NT2/D1 (cell line): ENCODE measurements at regions not wholly inside any gene's neighbourhood (a gene's known extent, or its start where the extent isn't known, plus 50 kb on each side); places are given as distances from the start of the nearest gene placed in this dataset.
"Not testable (repeated sequence)": the region's sequence is repeated elsewhere in the genome, so short reads cannot be mapped to it uniquely, and the experiment has no call there.

ENCODE experiments used
- DNase-seq: peaks from one replicate; pipeline ENCODE4 v3.0.0-alpha.2; 2011; ENCODE audit warnings: low read depth, low spot score
- H3K27me3 ChIP-seq: 2 replicates; pipeline ENCODE4 v1.6.0; 2011; ENCODE audit warnings: mild to moderate bottlenecking; ENCODE audit not compliant: insufficient read length, insufficient read depth
- H3K36me3 ChIP-seq: 2 replicates; pipeline ENCODE4 v1.6.1; 2011; ENCODE audit warnings: mild to moderate bottlenecking, low read length, mixed read lengths; ENCODE audit not compliant: insufficient read depth, insufficient read length
- H3K4me1 ChIP-seq: 2 replicates; pipeline ENCODE4 v1.5.1; 2011; ENCODE audit not compliant: insufficient read depth, insufficient read length
- H3K4me3 ChIP-seq: 2 replicates; pipeline ENCODE4 v1.5.1; 2011; ENCODE audit warnings: low read depth; ENCODE audit not compliant: insufficient read length
- H3K9ac ChIP-seq: 2 replicates; pipeline ENCODE4 v1.6.0; 2011; ENCODE audit warnings: low read depth; ENCODE audit not compliant: insufficient read length
- H3K9me3 ChIP-seq: 2 replicates; pipeline ENCODE4 v1.5.1; 2011; ENCODE audit warnings: mild to moderate bottlenecking, low read length; ENCODE audit not compliant: insufficient read depth
- SUZ12 ChIP-seq: IDR thresholded peaks from 2 replicates; pipeline ENCODE4 v1.6.1; 2011; ENCODE audit not compliant: insufficient read length, insufficient read depth; ENCODE audit errors: extremely low read depth
- YY1 ChIP-seq: IDR thresholded peaks from 2 replicates; pipeline ENCODE4 v1.6.1; 2011; ENCODE audit not compliant: insufficient read length, insufficient read depth
- ZNF274 ChIP-seq: IDR thresholded peaks from 2 replicates; pipeline ENCODE4 v1.6.1; 2011; ENCODE audit warnings: mild to moderate bottlenecking, low read depth, low read length

- no peaks in the 10 kb centered on the region for H3K36me3 ChIP-seq
- DNase-seq: no peak
- no peak for TF ChIP-seq YY1
- TF ChIP-seq SUZ12: no peak
- TF ChIP-seq ZNF274: no peak
- H3K4me3 ChIP-seq: no peak overlapping the region
- no peaks in the 10 kb centered on the region for H3K27me3 ChIP-seq
- no peak overlapping the region for H3K9ac ChIP-seq
- no peaks in the 10 kb centered on the region for H3K9me3 ChIP-seq
- no peaks in the 10 kb centered on the region for H3K4me1 ChIP-seq
Measured at GRCh38 chr3:39638301-39638700, 170.8 kb downstream of the MOBP start.

GRCh38 chr3:39639344-39640236, 169.8 kb upstream of the MYRIP start:
- no peak overlapping the region for H3K9ac ChIP-seq
- no peaks in the 10 kb centered on the region for H3K27me3 ChIP-seq
- H3K9me3 ChIP-seq: no peaks in the 10 kb centered on the region
- no peaks in the 10 kb centered on the region for H3K4me1 ChIP-seq
- H3K4me3 ChIP-seq: no peak overlapping the region
- no peak for TF ChIP-seq SUZ12
- TF ChIP-seq YY1: no peak
- TF ChIP-seq ZNF274: no peak
- DNase-seq: peak; percentile 54
- no peaks in the 10 kb centered on the region for H3K36me3 ChIP-seq

GRCh38 chr3:39641274-39641673, 168.1 kb upstream of the MYRIP start:
- Histone ChIP-seq H3K4me3 (no peak overlapping the region), H3K4me1 (no peaks in the 10 kb centered on the region), H3K9me3 (no peaks in the 10 kb centered on the region), H3K36me3 (no peaks in the 10 kb centered on the region), H3K27me3 (no peaks in the 10 kb centered on the region), H3K9ac (no peak overlapping the region)
- no peak for DNase-seq
- TF ChIP-seq SUZ12 (no peak), YY1 (no peak), ZNF274 (no peak)

GRCh38 chr3:39644176-39644575, 165.2 kb upstream of the MYRIP start:
- H3K36me3 ChIP-seq: no peaks in the 10 kb centered on the region
- H3K4me3 ChIP-seq: no peak overlapping the region
- H3K27me3 ChIP-seq: no peaks in the 10 kb centered on the region
- no peaks in the 10 kb centered on the region for H3K4me1 ChIP-seq
- no peak for DNase-seq
- H3K9me3 ChIP-seq: peaks cover 10% of the 10 kb centered on the region; the same call in 1 of the 2 replicates
- no peak for TF ChIP-seq SUZ12
- H3K9ac ChIP-seq: no peak overlapping the region

GRCh38 chr3:39651256-39651655, 158.2 kb upstream of the MYRIP start:
- H3K4me1 ChIP-seq, H3K36me3 ChIP-seq, DNase-seq, H3K4me3 ChIP-seq, H3K27me3 ChIP-seq, H3K9ac ChIP-seq: not testable (repeated sequence)
- peaks cover 14% of the 10 kb centered on the region; the same call in 1 of the 2 replicates for H3K9me3 ChIP-seq

- DNase-seq: no peak
- no peak for TF ChIP-seq YY1
- no peak for TF ChIP-seq ZNF274
- TF ChIP-seq SUZ12: no peak
- Histone ChIP-seq H3K4me3 (no peak overlapping the region), H3K9me3 (peaks cover 14% of the 10 kb centered on the region; the same call in 1 of the 2 replicates), H3K4me1 (no peaks in the 10 kb centered on the region), H3K9ac (no peak overlapping the region), H3K27me3 (no peaks in the 10 kb centered on the region), H3K36me3 (no peaks in the 10 kb centered on the region)
Measured at GRCh38 chr3:39651993-39652739, 157.2 kb upstream of the MYRIP start.

GRCh38 chr3:39655718-39656117, 153.7 kb upstream of the MYRIP start:
- not testable (repeated sequence) for H3K27me3 ChIP-seq

More at GRCh38 chr3:39655718-39656117, 153.7 kb upstream of the MYRIP start:
- not testable (repeated sequence) for H3K4me1 ChIP-seq, H3K4me3 ChIP-seq, H3K9ac ChIP-seq, H3K9me3 ChIP-seq, H3K36me3 ChIP-seq, DNase-seq
